Activated CD4-positive, alpha-beta T cell treated with anti-CD3 and anti-CD28 coated beads for 48 hours (primary cell): ENCODE measurements at regions not wholly inside any gene's neighbourhood (a gene's known extent, or its start where the extent isn't known, plus 50 kb on each side); places are given as distances from the start of the nearest gene placed in this dataset.

ENCODE experiments used
- DNase-seq: peaks from one replicate; pipeline ENCODE4 v3.0.0-alpha.2; 2020

DNA sequence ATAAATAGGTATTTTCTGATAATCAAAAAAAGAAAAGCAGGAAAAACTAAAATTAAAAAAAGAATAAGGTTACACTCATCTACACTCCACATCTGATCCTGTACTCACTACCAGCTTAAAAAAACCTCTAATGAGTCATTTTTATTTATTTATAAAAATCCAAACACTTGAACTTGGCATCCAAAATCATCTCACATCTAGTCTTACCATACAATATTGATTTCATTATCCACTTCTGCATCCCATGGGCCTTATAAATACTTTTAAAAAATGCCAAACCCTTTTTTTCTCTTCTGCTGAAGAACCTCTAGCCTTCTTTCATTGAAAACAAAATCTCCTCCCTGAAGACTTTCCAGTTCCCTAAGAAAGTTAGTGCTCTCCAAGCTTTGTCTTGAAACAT lies 109.7 kb downstream of the TMTC3 start:
- no peak for DNase-seq

DNA sequence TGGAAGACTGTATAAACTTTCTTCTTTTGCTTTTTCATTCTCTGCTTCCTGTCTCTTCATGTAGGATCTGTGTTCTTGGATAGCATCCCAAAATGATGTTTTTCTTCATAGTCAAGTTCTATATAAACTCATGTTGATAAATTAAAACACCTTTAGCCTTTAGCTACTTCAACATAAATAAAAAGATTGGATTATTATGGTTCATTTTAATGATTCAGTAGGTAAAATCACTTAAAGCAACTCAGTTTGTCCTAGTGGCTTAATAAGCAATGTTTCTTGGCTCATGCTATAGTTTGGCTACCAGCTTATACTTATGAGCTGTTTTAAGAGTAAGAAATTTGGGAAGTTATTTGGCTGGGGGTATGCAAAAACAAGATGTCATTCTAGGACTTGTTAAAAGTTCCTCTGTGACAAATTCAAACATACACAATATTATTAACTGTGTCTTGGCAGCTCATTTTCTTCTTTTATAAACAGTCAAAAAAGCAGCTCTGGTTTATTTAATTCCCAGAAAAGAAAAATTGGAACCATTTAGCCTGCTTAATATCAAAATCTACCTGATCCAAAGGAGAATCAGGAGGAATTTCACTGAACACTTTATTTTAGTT lies 111.4 kb downstream of the TMTC3 start:
- DNase-seq, result no peak

DNA sequence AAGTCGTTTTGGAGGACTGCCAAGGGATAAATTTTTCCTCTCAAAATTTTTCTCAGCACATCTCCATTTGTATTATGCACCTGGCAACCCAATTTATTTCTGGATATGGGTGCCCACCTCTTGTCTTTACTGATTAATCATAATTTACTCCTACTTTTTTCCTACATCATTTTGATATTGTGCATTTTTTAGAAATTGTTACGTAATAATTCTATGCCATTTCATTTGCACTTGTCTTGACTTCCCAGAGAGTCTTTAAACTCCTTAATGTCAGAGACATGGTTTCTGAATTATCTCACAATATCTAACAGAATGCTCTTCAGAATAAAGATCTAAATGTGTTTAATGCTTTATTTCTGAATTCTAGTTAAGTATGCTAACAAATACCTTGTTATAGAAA lies 113.1 kb downstream of the TMTC3 start:
- no peak for DNase-seq

DNA sequence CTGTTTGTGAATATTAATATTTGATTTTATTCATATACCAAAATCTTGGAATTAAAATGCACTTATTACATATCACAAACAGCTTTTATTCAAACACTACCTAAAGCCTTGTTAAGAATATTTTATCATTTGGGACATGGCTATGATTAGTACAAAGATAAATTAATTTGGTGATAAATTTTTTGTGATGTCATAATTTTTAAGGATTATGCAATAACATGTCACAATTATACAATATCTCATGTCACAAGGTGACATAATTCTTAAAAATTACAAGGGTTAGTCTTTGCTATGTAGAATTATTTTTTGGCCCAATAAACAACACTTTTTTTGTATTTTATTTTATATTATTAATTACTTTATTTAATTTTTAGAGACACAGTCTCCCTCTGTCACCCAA lies 113.7 kb downstream of the TMTC3 start:
- DNase-seq, result no peak

DNA sequence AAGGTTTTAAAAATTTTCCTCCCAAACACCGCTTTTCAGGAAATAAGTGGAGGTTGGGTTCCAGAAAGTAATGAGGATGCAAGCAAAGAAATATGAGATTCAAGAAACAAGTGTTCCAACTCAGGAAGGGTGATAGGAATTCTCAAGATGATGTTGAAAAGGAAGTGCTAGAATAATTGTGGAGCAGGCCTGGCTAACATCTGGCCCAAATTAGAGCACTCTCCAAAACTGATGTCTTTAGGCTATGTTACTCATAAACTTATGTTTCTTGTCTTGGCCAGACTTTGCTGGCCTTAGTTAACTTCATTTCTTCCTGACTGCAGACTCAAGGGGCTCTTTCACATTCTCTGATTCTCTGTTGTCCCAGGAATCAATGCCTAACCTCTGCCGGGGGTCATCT lies 116.3 kb downstream of the TMTC3 start:
- DNase-seq, result no peak

DNA sequence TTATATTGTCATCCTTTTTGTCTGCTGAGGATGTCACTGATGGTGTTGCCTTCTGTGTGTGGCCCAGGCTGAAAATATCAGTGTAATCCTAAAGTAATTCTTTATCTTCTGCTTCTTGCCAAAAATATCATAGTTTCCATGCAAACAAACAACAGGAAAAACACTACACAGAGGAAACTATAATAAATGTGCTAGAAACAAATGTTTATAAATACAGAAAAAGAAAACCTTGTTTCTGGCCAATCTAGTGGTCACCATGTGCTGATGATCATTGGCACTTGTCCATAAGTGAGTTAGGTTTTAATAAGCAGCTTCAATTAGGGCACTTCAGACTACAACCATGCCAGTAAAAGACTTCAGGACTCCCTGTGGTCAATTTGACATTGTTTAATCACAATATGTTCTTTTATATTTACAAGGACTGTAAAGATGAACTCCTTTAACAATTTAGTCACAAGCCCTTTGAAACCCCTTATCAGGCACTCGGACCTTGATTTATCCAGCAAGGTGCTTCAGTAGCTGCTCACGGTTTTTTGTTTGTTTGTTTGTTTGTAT lies 124.8 kb downstream of the TMTC3 start:
- DNase-seq, result no peak

DNA sequence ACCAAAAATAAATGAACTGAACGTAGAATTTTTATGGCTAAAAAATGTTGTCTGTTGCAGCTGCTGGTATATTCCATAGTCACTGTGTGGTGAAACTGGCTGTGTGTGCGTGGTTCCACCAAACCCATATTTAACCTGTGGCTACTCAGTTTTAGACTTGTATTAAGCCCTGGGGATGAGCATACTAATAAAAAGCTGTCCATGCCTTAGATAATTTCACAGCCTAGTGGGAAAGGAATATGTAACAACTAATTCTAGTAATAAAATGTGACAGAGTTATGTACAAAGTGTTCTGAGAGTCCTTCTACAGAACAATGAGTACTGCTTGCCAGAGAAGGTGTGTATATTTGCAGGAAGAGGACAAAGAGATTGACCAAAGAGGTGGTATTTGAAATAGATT lies 125.5 kb downstream of the TMTC3 start:
- no peak for DNase-seq

DNA sequence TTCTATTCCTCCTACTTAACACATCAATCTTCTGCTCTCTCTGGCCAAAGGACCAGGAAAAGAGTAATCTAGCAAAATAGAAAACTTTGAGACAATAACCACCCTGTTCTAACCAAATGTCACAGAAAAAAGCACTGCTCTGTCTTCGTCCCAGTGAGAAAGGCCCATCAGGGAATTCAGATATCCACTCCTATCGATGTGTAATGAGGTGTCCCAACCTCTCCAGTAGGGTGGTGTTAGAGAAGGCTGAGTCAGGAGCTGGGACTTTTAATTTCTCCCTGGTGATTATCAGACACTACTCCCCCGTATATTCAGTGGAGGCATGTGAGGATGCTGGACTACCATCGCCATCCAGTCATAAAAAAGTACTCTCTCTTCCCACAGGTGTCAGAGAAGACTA lies 130.3 kb downstream of the TMTC3 start:
- DNase-seq, result no peak

DNA sequence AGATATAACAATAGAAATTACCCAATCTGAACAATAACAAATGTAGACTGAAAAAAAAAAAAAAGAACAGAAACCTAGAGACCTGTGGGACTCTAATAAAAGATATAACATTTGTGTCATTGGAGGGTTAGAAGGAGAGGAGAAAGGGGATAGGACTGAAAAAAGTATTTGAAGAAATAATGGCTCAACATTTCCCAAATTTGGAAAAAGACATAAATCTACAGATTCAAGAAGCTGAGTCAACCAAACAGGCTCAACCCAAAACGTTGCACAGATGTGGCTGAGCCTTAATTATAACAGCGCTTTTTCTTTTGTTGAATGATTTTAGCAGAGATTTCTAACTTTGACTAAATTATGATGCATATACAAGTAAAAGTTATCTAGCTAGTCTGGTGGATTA lies 131.3 kb downstream of the TMTC3 start:
- no peak for DNase-seq

DNA sequence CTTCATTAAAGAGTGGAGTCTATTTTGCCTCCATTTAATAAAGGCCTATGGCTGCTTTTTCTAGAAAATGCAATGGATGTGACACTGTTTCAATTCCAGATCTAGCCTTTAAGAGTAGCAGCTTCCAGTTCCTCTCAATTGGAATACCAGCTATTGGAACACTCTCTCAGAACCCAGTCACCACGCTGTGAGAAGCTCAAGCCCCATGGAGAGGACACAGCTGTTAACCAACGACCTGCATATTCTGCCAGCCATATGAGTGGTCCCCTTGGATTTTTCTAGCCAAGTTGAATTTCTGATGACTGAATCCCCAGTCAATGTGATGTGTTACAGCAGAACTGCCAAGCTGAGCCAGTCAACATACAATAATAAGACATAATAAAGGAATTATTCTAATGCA lies 131.8 kb downstream of the TMTC3 start:
- no peak for DNase-seq

DNA sequence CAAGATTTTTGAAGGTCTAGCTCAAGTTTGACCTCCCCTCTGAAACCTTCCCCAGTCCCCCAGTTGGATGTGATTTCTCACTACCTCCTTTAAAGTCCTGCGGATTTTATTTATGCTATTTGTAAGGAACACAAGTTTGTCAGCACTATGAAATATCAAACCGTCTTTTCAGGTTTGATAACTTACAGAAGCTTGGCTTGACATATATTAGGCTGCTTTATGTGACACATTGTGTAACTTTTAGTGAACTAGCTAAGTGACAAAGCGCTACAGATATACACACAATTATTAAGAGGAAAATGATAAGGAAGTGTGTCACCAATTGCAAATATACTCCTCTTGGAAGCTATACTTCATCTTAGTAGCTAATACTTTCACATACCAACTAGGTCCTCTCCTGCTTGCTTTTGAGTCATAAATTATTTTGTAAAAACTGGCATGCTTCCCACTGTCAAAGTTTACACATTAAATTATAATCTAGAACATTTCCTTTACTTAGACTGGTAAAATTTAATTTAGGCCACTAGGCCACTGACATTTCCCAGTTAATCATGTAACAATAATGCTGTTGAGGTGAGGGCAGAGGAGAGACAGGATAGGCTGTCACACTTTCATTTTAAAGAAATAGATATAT lies 149.5 kb downstream of the TMTC3 start:
- no peak for DNase-seq

DNA sequence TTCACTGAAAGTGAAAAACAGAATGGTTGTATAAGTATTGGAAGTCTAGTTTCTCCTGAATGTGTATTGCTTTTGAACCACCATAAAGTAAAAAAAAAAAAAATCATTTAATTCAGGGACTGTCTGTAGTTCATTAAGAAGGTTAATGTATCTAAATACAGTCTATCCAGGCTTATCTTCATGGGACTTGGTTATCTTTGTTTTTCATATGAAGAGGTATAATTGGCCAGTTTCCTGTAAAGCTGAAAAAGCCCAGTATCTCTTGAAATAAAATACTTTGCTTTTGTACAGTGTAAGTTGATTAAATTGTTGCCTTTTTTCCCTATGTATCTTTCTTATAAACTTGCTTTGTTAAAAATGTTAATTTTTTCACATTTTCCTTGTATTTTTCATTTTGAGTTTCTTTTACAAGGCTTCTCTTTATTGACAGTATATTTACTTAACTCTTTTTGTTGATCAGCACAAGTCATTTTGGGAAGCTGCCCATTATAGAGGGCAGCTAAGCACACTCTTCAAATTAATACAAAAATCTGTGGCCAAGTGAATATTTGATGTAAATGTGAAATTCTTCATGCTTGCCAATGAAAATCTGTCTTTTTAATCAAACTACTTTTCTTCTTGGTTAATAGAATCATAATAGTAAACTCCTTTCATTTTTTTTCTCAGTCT lies 156.0 kb downstream of the TMTC3 start:
- DNase-seq, result no peak

DNA sequence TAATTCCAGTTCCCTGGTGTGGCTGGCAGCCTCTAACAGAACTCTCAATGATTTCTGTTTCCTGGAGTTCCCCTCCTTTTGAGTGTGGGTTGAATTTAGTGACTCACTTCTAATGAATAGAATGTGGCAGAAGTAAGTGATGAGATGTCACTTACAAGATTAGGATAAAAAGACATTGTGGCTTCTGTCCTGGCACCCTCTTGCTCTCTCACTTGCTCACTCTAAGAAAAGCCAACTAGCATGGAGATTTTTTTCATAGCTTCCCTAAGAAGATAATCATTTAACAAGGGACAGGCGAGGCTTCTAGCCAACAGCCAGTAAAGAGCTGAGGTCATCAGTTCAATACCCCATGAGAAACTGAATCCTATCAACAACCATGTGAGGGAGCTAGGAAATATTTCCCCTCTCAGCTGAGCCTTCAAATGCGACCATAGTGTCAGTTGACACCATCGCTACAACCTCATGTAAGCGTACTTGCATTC lies 156.7 kb downstream of the TMTC3 start:
- peak; percentile 27 for DNase-seq

DNA sequence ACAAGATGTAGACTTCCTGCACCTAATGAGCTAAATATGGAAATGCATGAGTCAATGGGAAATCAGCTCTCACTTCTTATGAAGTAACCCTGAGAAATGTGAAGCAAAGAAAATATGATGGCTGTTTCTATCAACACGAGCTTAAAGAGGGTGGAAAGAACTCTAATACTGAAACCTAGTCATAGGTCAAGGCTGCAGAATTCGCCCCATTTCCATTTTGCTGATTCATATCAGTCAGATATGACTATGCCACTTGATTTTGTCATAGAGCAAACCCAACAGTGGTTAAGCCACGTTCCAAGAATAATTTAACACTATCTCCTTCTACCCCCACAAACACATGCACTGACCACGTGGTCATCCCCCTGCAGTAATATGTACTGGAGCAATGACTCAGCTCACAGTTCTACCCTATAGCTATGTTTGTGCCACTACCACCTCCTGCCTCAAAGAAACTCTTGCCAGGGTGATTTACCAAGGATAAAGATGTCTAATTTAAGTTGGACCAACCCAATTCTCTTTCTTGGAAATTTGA lies 157.5 kb downstream of the TMTC3 start:
- peak; percentile 70 for DNase-seq

DNA sequence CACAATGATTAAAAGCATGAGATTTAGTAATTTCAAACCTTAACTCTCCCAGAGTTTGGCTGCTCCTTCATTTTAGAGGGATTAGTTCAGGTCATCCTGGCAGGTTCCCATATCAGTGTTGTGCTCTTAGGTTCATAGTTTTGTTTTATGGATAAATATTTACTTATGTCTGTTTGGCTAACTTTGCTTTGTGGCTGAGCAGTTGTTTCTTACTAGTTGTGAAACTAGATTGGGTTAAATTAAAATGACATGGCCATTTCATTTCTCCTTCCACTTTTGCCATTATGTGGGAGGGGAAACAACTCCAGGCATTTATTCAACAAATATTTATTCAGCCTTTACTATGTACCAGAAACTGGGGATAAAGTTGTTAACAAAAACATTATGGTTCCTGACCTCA lies 158.8 kb downstream of the TMTC3 start:
- no peak for DNase-seq

DNA sequence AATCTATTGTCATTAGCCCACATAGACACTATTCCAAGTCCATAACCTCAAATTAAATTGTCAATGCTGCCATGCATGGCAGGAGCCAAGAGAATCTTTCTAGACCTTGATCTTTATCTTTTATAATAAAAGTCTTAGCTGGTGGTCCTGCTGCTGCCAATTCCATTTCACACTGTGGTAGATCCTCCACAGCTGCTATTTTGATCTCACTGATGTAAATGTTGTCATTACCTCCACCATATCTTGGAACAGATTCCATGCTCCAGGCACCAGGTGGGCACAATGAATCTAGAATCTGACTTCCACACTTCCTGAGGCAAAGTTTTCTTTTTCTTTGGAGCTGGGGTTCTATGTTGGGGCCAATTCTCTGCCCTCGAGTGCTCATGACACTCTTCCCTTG lies 161.2 kb downstream of the TMTC3 start:
- no peak for DNase-seq

DNA sequence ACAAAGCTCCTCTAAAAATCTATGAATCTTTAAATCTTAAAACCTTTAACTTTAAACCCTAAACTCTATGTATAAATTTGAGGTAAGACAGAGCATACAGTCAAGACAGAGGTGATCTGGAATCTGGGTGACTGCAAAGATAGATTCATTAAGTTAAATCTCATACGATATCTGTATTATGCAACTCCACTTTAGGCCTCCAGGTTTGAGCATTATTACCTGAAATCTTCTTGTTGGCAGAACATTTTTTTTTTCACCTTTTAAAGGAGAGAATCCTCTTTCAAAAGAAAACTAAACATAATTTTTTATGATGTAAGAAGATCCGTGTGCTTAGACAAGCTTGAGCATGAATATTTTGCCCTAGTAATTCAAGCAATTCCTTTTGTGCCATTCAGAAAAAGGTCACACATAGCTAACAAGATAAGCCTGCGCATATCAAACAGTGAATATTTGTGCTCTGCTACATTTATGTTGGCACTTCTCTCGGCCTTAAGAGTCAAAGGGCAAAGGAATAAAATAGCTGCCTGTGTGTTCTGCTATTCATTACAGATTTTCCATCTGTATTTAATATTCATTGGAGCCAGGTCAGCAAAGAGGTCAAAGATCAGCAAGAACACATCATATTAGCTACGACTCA lies 163.3 kb downstream of the TMTC3 start:
- no peak for DNase-seq

DNA sequence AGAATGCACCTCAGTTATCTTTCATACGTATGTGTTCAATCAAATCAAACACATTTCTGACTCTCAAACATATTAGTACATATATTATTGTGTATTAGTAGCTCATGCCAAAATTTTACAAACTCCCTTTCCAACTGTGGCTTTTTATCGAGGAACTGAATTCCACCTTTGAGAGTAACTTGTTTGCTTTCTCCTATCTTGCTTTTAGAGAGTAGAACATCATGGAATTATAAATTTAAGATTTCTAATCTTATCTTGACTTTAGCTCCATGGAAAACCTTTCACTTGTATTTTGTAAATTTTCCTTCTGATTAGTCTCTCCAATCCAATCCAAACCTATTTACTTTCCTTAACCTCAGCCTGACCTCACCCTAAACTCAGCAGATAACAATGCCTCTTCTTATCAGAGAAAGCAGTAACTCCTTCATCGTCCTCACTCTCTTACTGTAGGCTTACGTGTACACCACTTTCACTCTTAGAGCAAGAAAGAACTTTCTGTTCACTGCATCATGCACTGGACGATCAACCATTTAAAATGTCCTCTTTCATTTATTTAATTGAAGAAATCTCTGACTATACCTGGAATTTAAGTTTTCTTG lies 164.5 kb downstream of the TMTC3 start:
- no peak for DNase-seq

DNA sequence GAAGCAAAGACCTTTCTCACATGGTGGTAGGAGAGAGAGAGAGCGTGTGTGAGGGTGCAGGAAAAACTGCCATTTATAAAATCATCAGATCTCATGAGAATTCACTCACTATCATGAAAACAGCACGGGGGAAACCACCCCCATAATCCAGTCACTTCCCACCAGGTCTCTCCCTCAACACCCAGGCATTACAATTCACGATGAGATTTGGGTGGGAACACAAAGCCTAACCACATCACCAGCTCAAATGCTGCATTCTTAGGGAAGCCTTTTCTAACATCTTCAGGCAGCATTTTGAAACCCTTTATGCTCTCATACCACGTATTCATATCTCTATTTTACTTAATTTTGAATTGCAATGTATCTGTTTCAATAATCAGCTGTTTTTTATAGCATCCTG lies 165.9 kb downstream of the TMTC3 start:
- no peak for DNase-seq

DNA sequence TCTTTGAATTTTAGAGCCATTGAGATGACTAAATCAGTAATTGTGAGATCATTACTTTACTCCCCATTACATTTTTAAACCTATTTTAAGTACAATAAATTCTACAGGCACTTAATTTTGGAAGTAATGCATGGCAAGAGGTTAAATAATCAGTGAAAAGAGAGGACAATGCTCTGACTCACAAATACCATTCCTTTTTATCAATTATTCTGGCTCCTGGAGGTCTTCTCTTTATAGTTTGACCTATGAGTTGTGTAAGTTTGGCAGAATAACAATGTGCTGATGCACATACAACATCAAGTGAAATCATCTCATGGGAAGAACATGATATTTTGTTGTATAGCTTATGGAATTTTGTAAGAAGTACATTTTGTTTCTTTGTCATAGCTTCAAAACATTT lies 166.7 kb downstream of the TMTC3 start:
- no peak for DNase-seq

DNA sequence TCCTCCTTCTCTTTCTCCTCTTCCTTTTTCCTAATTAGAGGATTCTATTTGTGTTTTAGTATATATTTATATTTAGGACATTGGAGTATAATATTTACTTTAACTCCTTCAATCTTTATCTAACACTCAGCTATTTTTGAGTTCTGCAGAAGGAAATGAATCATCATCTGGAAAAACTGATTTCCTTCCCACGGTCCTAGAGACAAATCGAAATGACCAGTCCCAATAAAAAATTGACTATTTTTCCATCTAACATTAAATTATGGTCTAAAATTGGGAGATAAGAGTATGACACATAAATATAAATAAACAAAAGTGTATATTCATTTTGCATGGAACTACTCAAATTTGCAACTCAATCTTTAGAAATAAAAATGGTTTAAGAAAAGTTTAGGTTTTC lies 167.4 kb downstream of the TMTC3 start:
- no peak for DNase-seq

DNA sequence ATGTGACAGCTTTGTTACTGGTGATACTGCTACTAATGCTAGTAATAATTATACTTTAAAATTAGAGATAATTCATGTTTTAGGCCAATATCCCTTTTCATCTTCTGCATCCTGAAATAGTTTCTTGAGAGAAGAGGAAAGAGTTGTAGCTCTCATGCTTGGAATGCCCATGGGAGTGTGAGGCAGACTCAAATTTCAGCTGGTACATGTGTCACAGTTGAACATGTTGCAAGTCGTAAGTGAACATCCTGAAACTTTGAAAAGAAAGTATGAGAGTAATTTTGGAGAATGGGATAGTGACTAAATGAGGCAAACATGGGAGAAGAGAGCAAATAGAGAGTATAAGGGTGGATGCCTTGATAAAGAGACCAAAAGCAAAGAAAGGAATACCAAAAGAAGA lies 168.0 kb downstream of the TMTC3 start:
- DNase-seq, result no peak

DNA sequence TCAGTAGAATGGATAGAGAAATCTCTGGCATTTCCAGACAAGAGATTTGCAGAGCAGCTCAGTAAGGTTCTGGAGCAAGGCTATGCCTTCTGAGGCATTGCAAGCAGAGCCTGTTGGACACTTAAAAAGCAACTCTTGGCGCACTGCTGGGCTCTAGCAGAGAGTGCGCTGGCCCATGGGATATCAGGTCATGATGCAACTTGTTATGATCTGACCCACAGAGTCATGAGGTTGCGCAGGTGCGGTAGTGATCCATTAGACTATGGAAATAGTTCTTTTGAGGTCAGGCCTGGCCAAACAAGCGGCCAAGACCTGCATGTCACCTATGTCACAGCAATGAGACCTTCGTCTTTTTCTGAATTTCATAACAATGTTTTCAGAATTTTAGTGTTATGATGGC lies 168.6 kb downstream of the TMTC3 start:
- DNase-seq, result no peak
